ENCODE measurements at regions not wholly inside any gene's neighbourhood (a gene's known extent, or its start where the extent isn't known, plus 50 kb on each side); places are given as distances from the start of the nearest gene placed in this dataset.

DNA sequence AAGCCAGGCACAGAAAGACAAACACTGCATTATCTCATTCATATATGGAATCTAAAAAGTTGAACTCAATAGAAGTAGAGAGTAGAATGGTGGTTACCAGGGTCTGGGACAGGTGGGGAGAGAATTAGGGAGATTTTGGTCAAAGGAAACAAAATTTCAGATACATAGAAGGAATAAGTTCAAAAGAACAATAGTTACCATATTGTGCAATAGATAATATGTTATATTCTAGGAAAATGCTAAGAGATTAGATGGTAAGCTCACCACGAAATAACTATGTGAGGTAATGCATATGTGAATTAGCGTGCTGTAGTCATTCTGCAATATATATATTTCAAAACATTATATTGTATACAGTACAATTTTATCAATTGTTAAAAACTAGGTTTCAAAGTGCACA, 442.5 kb downstream of the KCNH5 start:
- FAIRE-seq, result no peak

- FAIRE-seq, result no peak
These were observed 440.7 kb downstream of the KCNH5 start for GRCh38 chr14:62604524-62604923.

- FAIRE-seq, result no peak
These were observed 431.1 kb downstream of the KCNH5 start for GRCh38 chr14:62614122-62614521.

DNA sequence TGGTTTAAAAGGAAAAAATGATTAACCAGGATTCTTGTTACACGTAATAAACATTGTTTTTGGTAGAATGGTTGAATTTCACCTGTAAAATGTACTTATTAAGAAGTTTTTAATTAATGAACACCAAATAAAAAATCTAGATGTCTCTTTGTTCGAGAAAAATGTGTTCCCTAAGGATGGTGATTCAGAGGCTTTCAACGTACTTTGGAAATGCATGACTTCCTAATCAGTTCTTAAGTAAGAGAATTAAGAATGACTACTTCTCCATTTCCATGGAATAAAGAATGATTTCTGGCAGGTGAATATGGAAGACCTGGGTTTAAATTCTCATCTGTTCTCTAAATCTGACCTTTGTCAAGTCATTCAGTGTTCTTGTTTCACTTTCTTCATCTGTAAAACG, 428.6 kb downstream of the KCNH5 start:
- no peak for FAIRE-seq

DNA sequence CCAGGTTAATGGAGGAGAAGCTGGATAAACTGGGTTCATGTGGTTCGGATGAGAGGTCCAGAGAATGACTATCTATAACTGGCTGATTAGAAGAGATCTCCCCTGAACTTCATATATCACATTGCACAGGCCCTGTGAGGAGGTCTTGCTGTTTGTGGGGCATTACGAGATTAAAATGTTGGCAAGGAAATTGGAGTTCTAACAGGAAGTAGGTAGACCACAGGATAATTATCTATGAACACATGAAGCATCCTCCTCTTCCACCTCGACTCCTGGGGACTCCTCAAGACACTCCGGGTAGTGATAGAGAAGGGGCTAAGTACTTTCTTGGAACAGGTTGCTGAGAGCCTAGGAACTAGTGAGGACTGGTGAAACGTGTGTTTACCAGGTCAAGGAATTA, 418.8 kb downstream of the KCNH5 start:
- no peak for FAIRE-seq

- FAIRE-seq, result no peak
These were observed 416.0 kb downstream of the KCNH5 start for GRCh38 chr14:62629176-62629725.

DNA sequence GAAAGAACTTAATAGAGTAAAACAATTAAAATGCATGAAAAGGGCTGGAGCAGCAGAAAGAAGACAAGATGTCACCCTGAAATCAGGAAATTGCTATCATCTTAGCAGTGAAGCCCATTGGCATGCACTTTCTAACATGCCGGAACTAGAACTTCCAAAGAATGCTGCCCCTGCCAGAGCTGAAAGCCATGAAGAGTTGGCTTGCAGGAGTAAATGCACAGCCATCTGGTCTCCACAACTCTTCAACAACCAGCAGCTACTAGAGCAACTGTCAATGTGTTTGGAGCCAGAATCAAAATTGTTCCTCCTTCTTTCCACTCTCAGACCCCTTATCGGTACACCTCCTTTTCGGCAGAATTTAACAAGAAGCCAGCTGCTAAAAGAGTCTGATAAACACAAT, 414.1 kb downstream of the KCNH5 start:
- FAIRE-seq, result no peak

DNA sequence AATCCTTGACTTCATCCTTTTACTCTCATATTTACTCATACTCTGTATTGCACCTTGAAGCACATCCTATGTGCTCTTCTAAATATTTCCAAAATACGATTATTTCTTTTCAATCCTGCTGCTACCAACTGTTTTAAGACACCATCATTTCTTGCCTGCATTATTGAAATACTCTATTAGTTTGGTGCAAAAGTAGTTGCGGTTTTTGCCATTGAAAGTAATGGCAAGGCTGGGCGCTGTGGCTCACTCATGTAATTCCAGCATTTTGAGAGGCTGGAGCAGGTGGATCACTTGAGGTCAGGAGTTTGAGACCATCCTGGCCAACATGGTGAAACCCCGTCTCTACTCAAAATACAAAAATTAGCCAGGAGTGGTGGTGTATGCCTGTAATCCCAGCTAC, 412.5 kb downstream of the KCNH5 start:
- FAIRE-seq, result no peak

DNA sequence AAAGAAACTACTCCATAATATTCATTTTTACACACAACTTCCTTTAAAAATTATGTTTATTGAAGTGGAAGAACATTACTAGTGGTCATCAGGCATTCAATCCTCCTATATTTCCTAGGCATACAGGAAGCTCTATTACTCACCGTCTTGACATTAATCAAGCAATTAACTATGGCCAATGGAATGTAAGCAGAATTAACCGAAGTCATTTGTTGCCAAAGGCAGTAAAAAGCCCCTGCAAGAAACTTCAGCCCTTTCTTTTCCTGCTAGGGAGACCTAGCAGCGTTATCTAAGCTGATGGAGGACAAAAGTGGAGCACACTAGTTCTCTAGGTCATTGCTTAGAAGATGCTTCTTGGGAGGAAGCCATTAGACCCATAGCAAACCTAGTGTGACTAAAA, 399.6 kb downstream of the KCNH5 start:
- no peak for FAIRE-seq
